ENCODE measurements at regions not wholly inside any gene's neighbourhood (a gene's known extent, or its start where the extent isn't known, plus 50 kb on each side); places are given as distances from the start of the nearest gene placed in this dataset.

DNA sequence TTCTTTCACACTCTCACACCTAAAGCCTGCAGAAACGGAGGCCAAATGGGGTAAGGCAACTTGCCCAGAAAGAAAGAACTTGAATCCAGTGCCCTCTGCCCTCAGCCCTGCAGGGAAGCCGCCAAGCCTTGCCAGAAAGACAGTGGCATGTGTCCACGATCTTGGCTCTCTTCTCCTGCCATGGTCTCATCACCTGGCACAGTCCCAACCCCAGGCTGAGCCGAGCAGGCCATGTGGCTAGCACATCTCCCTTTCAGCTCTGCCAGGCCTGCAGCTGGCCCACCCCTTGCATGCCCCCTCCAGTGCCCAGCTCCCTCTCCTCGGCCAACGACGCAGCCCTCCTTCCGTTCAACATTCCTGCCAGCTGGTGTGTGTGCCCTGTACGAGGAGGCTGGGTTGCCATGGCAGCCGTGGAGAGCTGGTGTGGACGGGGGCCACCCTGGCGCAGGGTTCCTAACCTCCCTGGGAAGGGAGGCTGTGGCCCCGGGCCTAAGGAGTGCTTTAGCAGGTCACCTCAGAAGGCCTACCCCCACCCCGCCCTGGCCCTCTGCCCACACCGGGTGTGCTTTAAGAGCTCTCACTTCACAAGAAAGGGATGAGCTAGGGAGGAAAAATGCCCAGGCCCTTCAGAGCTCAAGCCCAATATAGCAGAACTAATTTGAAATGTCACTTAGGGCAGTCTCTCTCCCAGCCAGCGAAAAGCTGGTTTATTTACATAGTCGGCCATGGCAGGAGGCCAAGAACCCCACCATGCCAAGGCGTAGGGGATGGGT lies 73.0 kb upstream of the PJA1 start:
- H3K27ac ChIP-seq (ENCODE audit: low read length) = no peak overlapping the region
- no peaks in the 10 kb centered on the region for H3F3A ChIP-seq (ENCODE audit: insufficient read depth, low read length, poor library complexity, severe bottlenecking)
- H3K27me3 ChIP-seq (ENCODE audit: insufficient read depth, low read depth, low read length) = no peaks in the 10 kb centered on the region
- no peak overlapping the region for H3K4me2 ChIP-seq (ENCODE audit: low read length)
- H3K9ac ChIP-seq (ENCODE audit: low read length) = no peak overlapping the region
- no peaks in the 10 kb centered on the region for H4K20me1 ChIP-seq (ENCODE audit: insufficient read depth)
- H2AFZ ChIP-seq (ENCODE audit: low read depth, low read length) = no peak overlapping the region
- no peak overlapping the region for H3K4me3 ChIP-seq (ENCODE audit: low read length)
- H3K79me2 ChIP-seq (replicated peaks; ENCODE audit: insufficient read depth, low read length) = no peaks in the 10 kb centered on the region
- TF ChIP-seq, protein P1, sequence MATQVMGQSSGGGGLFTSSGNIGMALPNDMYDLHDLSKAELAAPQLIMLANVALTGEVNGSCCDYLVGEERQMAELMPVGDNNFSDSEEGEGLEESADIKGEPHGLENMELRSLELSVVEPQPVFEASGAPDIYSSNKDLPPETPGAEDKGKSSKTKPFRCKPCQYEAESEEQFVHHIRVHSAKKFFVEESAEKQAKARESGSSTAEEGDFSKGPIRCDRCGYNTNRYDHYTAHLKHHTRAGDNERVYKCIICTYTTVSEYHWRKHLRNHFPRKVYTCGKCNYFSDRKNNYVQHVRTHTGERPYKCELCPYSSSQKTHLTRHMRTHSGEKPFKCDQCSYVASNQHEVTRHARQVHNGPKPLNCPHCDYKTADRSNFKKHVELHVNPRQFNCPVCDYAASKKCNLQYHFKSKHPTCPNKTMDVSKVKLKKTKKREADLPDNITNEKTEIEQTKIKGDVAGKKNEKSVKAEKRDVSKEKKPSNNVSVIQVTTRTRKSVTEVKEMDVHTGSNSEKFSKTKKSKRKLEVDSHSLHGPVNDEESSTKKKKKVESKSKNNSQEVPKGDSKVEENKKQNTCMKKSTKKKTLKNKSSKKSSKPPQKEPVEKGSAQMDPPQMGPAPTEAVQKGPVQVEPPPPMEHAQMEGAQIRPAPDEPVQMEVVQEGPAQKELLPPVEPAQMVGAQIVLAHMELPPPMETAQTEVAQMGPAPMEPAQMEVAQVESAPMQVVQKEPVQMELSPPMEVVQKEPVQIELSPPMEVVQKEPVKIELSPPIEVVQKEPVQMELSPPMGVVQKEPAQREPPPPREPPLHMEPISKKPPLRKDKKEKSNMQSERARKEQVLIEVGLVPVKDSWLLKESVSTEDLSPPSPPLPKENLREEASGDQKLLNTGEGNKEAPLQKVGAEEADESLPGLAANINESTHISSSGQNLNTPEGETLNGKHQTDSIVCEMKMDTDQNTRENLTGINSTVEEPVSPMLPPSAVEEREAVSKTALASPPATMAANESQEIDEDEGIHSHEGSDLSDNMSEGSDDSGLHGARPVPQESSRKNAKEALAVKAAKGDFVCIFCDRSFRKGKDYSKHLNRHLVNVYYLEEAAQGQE (IDR thresholded peaks at IDR 0.05; ENCODE audit: borderline replicate concordance) = no peak
- TF ChIP-seq, protein P2, sequence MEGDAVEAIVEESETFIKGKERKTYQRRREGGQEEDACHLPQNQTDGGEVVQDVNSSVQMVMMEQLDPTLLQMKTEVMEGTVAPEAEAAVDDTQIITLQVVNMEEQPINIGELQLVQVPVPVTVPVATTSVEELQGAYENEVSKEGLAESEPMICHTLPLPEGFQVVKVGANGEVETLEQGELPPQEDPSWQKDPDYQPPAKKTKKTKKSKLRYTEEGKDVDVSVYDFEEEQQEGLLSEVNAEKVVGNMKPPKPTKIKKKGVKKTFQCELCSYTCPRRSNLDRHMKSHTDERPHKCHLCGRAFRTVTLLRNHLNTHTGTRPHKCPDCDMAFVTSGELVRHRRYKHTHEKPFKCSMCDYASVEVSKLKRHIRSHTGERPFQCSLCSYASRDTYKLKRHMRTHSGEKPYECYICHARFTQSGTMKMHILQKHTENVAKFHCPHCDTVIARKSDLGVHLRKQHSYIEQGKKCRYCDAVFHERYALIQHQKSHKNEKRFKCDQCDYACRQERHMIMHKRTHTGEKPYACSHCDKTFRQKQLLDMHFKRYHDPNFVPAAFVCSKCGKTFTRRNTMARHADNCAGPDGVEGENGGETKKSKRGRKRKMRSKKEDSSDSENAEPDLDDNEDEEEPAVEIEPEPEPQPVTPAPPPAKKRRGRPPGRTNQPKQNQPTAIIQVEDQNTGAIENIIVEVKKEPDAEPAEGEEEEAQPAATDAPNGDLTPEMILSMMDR (IDR thresholded peaks at IDR 0.05; ENCODE audit: poor library complexity, severe bottlenecking) = no peak
- TF ChIP-seq TAF1 (IDR thresholded peaks at IDR 0.05; ENCODE audit: low read depth) = no peak
- TF ChIP-seq EP300 (conservative IDR thresholded peaks at IDR 0.05; ENCODE audit: poor library complexity, severe bottlenecking) = no peak
- TF ChIP-seq MXI1 (conservative IDR thresholded peaks at IDR 0.05; ENCODE audit: poor library complexity, severe bottlenecking) = no peak
- TF ChIP-seq RAD21 (conservative IDR thresholded peaks at IDR 0.05) = no peak
- no peak for TF ChIP-seq POLR2AphosphoS5 (IDR thresholded peaks at IDR 0.05)
- no peak for TF ChIP-seq SMC3 (conservative IDR thresholded peaks at IDR 0.05; ENCODE audit: poor library complexity)
- no peak for TF ChIP-seq EZH2 (IDR thresholded peaks at IDR 0.05; ENCODE audit: borderline replicate concordance, insufficient read depth, low read length, poor library complexity, severe bottlenecking)
- no peaks in the 10 kb centered on the region for H3K9me3 ChIP-seq (ENCODE audit: low read length)
- H3K9me2 ChIP-seq (ENCODE audit: insufficient read depth, low read length) = no peaks in the 10 kb centered on the region
- H3K36me3 ChIP-seq (ENCODE audit: insufficient read depth, low read length) = no peaks in the 10 kb centered on the region

DNA sequence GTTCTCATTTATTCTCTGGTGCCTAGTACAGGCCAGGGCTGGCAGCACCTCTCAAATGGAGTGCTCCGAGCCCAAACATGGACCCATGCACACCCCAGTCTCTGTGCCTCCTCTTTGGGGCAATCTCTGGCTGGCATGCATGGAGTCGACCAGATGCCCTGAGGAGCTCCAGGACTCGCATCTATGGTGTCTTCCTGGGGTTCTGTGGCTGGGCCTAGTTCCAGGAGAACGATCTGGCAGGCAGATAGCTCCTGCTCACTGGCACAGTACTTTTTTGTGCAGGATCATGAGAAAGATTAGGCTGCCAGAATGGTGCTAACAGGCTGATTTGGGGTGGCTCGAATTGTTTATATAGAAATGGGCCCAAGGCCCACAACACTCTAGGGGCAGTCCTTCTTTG lies 72.0 kb upstream of the PJA1 start:
- no peak overlapping the region for H3K4me3 ChIP-seq (ENCODE audit: low read length)
- H2AFZ ChIP-seq (ENCODE audit: low read depth, low read length) = no peak overlapping the region
- no peak overlapping the region for H3K4me2 ChIP-seq (ENCODE audit: low read length)
- H3K9ac ChIP-seq (ENCODE audit: low read length) = no peak overlapping the region
- no peaks in the 10 kb centered on the region for H3K36me3 ChIP-seq (ENCODE audit: insufficient read depth, low read length)
- no peak for TF ChIP-seq RAD21 (conservative IDR thresholded peaks at IDR 0.05)
- TF ChIP-seq EZH2 (IDR thresholded peaks at IDR 0.05; ENCODE audit: borderline replicate concordance, insufficient read depth, low read length, poor library complexity, severe bottlenecking) = no peak
- TF ChIP-seq, protein P2 (IDR thresholded peaks at IDR 0.05; ENCODE audit: poor library complexity, severe bottlenecking) = no peak
- TF ChIP-seq MXI1 (conservative IDR thresholded peaks at IDR 0.05; ENCODE audit: poor library complexity, severe bottlenecking) = no peak
- no peak for TF ChIP-seq SMC3 (conservative IDR thresholded peaks at IDR 0.05; ENCODE audit: poor library complexity)
- no peak for TF ChIP-seq POLR2AphosphoS5 (IDR thresholded peaks at IDR 0.05)
- TF ChIP-seq, protein P1 (IDR thresholded peaks at IDR 0.05; ENCODE audit: borderline replicate concordance) = no peak
- no peak for TF ChIP-seq EP300 (conservative IDR thresholded peaks at IDR 0.05; ENCODE audit: poor library complexity, severe bottlenecking)
- no peak for TF ChIP-seq TAF1 (IDR thresholded peaks at IDR 0.05; ENCODE audit: low read depth)
- no peaks in the 10 kb centered on the region for H4K20me1 ChIP-seq (ENCODE audit: insufficient read depth)
- H3K9me2 ChIP-seq (ENCODE audit: insufficient read depth, low read length) = no peaks in the 10 kb centered on the region
- H3K27ac ChIP-seq (ENCODE audit: low read length) = no peak overlapping the region
- no peaks in the 10 kb centered on the region for H3K79me2 ChIP-seq (replicated peaks; ENCODE audit: insufficient read depth, low read length)
- H3K27me3 ChIP-seq (ENCODE audit: insufficient read depth, low read depth, low read length) = no peaks in the 10 kb centered on the region
- no peaks in the 10 kb centered on the region for H3F3A ChIP-seq (ENCODE audit: insufficient read depth, low read length, poor library complexity, severe bottlenecking)
- no peaks in the 10 kb centered on the region for H3K9me3 ChIP-seq (ENCODE audit: low read length)
